K562 (cell line): ENCODE measurements at regions not wholly inside any gene's neighbourhood (a gene's known extent, or its start where the extent isn't known, plus 50 kb on each side); places are given as distances from the start of the nearest gene placed in this dataset.

Source experiments
- ATAC-seq: fragments of 200-7000 bp; cut with Tn5 transposase; 3 replicates; pipeline ENCODE4 v1.9.1; 2020; ENCODE audit warnings: moderate library complexity
- BruUV-seq: library from RNA; stranded (reverse); fragments of 400-500 nt; replicated peaks from 2 replicates; lab custom pipeline; 2021; lab: Mats Ljungman, UMichigan
- CTCF ChIA-PET: fragments of 300-600 bp; formaldehyde crosslinking; extraction: SDS; loops from one replicate; lab custom pipeline; 2021; ENCODE audit warnings: low intra/inter-chr PET ratio; lab: Yijun Ruan, JAX
- POLR2A ChIA-PET: fragments of 300-600, 350-650 bp; sonication (Branson Sonifier 250); formaldehyde crosslinking; extraction: SDS; loops from one replicate; lab custom pipeline; 2021; ENCODE audit warnings: antibody characterized with exemption, inconsistent platforms; lab: Yijun Ruan, JAX
- DNase-seq, 4 experiments: peaks; one replicate each; pipeline versions ENCODE4 v3.0.0 to v3.0.0-alpha.2; 2011 to 2018; ENCODE audit warnings: low spot score in 3 of 4, mixed read lengths in 3 of 4; ENCODE audit errors: extremely low read depth in 1 of 4
- FAIRE-seq: peaks from 2 replicates; lab custom pipeline; 2011; peaks lifted over from hg19 to GRCh38; lab: Jason Lieb, UNC
- H2AFZ ChIP-seq: 2 replicates; pipeline ENCODE4 v1.6.0; 2011; ENCODE audit warnings: low read depth, low read length, control low read depth, inconsistent platforms
- H3K27ac ChIP-seq: fragments of 200-600 bp; 3 replicates; pipeline ENCODE4 v1.8.0; 2011; ENCODE audit warnings: low read depth, mild to moderate bottlenecking, control low read depth, inconsistent platforms, low read length, moderate library complexity, mixed read lengths; ENCODE audit errors: extremely low read depth
- H3K27me3 ChIP-seq, 2 experiments: fragments of 300-600 bp in 1 of 2; 2 replicates in 1 of 2; 3 replicates in 1 of 2; pipeline versions ENCODE4 v1.6.0 to v1.8.0; 2011; ENCODE audit warnings: inconsistent platforms in 2 of 2, low read length in 2 of 2, mild to moderate bottlenecking in 1 of 2, mixed read lengths in 1 of 2, moderate library complexity in 1 of 2; ENCODE audit not compliant: control insufficient read depth in 2 of 2, insufficient read depth in 2 of 2
- H3K36me3 ChIP-seq: fragments of 300-600 bp; 3 replicates; pipeline ENCODE4 v1.8.0; 2011; ENCODE audit warnings: mild to moderate bottlenecking, low read length, inconsistent platforms; ENCODE audit not compliant: control insufficient read depth, insufficient read depth
- H3K4me1 ChIP-seq, 2 experiments: fragments of 200-600 bp in 1 of 2; replicated peaks in 1 of 2; 2 replicates in 1 of 2; 3 replicates in 1 of 2; pipeline versions ENCODE4 v1.5.1 to v1.8.0; 2011; ENCODE audit warnings: inconsistent platforms in 2 of 2, low read length in 2 of 2, mild to moderate bottlenecking in 1 of 2, mixed read lengths in 1 of 2, moderate library complexity in 1 of 2; ENCODE audit not compliant: control insufficient read depth in 2 of 2, insufficient read depth in 2 of 2
- H3K4me2 ChIP-seq: 2 replicates; pipeline ENCODE4 v1.6.1; 2011; ENCODE audit warnings: low read length, control low read depth, inconsistent platforms, mixed read lengths; ENCODE audit not compliant: insufficient read depth
- H3K4me3 ChIP-seq: fragments of 200-600 bp; sonication (generic), shearing (Covaris generic); 2 replicates; pipeline ENCODE4 v1.5.1; 2016; ENCODE audit warnings: control low read depth, inconsistent platforms
- H3K79me2 ChIP-seq: fragments of 200-600 bp; 3 replicates; pipeline ENCODE4 v1.8.0; 2011; ENCODE audit warnings: low read length, inconsistent platforms; ENCODE audit not compliant: control insufficient read depth, insufficient read depth
- H3K9ac ChIP-seq, 2 experiments: 2 replicates each; pipeline versions ENCODE4 v1.6.0 to v1.6.1; 2011; ENCODE audit warnings: low read depth in 2 of 2, low read length in 2 of 2, control low read depth in 1 of 2, inconsistent platforms in 1 of 2, mild to moderate bottlenecking in 1 of 2, mixed read lengths in 1 of 2; ENCODE audit not compliant: insufficient read depth in 1 of 2
- H3K9me1 ChIP-seq: one replicate; pipeline ENCODE4 v1.6.0; 2011; ENCODE audit warnings: inconsistent platforms, mild to moderate bottlenecking, low read length, moderate library complexity; ENCODE audit not compliant: control insufficient read depth, insufficient read depth
- H3K9me3 ChIP-seq: replicated peaks from 2 replicates; pipeline ENCODE4 v1.5.1; 2011; ENCODE audit warnings: low read depth, low read length, inconsistent platforms; ENCODE audit not compliant: control insufficient read depth, insufficient read depth
- H4K20me1 ChIP-seq: replicated peaks from 2 replicates; pipeline ENCODE4 v1.6.1; 2011; ENCODE audit warnings: low read length, inconsistent platforms, mixed read lengths; ENCODE audit not compliant: control insufficient read depth, insufficient read depth
- BCOR ChIP-seq: fragments of 450-650 bp; IDR thresholded peaks from 2 replicates; pipeline ENCODE4 v1.6.1; 2016
- BDP1 ChIP-seq: IDR thresholded peaks from 3 replicates; pipeline ENCODE4 v1.6.1; 2011; ENCODE audit not compliant: insufficient read length, insufficient read depth
- HDGF ChIP-seq: fragments of 450-650 bp; IDR thresholded peaks from 2 replicates; pipeline ENCODE4 v1.6.1; 2016
- KLF1 ChIP-seq: fragments of 450-650 bp; IDR thresholded peaks from 2 replicates; pipeline ENCODE4 v1.6.1; 2016; ENCODE audit warnings: missing genetic modification characterization, missing compliant biosample characterization
- MEF2D ChIP-seq: conservative IDR thresholded peaks from 2 replicates; pipeline ENCODE4 v1.6.1; 2016; ENCODE audit warnings: low read depth, missing genetic modification characterization, missing compliant biosample characterization
- ZNF354B ChIP-seq: fragments of 250-450 bp; sonication (Bioruptor Pico); IDR thresholded peaks from 2 replicates; pipeline ENCODE4 v1.4.0; 2020
- WGBS: fragments of 100-300 bp; shearing (Covaris generic); methylation state at CpG from one replicate; pipeline ENCODE4 v1.1.6; 2016; ENCODE audit warnings: low coverage, mixed read lengths; ENCODE audit not compliant: insufficient coverage; ENCODE audit errors: missing lambda C conversion rate; 5-methylcytosine and 5-hydroxymethylcytosine counted together
- in situ Hi-C: fragments of 300-500 bp; cut with MboI; formaldehyde crosslinking; loops from 4 replicates; pipeline ENCODE4 v1.15.0; 2018; ENCODE audit warnings: inconsistent platforms, mixed read lengths
- intact Hi-C: fragments of 100-400 bp; cut with micrococcal nuclease; formaldehyde crosslinking; loops from 2 replicates; pipeline ENCODE4 v1.14.2; 2022

GRCh38 chr7:9981742-9982349 is 991.8 kb upstream of the PHF14 start:
- in situ Hi-C loops = no loop called here
- no peak overlapping the region for H3K4me3 ChIP-seq
- H3K4me2 ChIP-seq = no peak overlapping the region
- ChIA-PET POLR2A (no interaction called here), CTCF (no interaction called here)
- FAIRE-seq = no peak
- no peaks in the 10 kb centered on the region for H3K27me3 ChIP-seq
- H3K9me3 ChIP-seq = no peaks in the 10 kb centered on the region
- H3K27ac ChIP-seq = no peak overlapping the region
- TF ChIP-seq MEF2D (tag) = 0 out of 2 replicates have a peak, but pooled peaks have one; percentile 55
- TF ChIP-seq KLF1 (tag) = no peak
- TF ChIP-seq, all 486 proteins: peak for 1
- 5% methylated on average over 2 of the region's 2 CpGs for WGBS
- Histone ChIP-seq H2AFZ (no peak overlapping the region), H3K9ac (no peak overlapping the region), H3K9me1 (no peaks in the 10 kb centered on the region), H3K79me2 (no peaks in the 10 kb centered on the region), H4K20me1 (no peaks in the 10 kb centered on the region), H3K36me3 (no peaks in the 10 kb centered on the region), H3K4me1 (no peaks in the 10 kb centered on the region; a peak in 1 of 5 replicates)
- intact Hi-C loops = no loop called here
- ATAC-seq = no peak
- BruUV-seq = no TSS peak
- DNase-seq = no peak

- no peak overlapping the region for H3K9ac ChIP-seq
- H3K4me2 ChIP-seq = no peak overlapping the region
- H3K4me3 ChIP-seq = no peak overlapping the region
- FAIRE-seq (no peak), ATAC-seq (no peak), DNase-seq (no peak)
- no peaks in the 10 kb centered on the region; a peak in 1 of 5 replicates for H3K4me1 ChIP-seq
- no TSS peak for BruUV-seq
- no peaks in the 10 kb centered on the region for H3K79me2 ChIP-seq
- H3K27ac ChIP-seq = no peak overlapping the region
- in situ Hi-C loops = no loop called here
- WGBS = 0% methylated on average over 5 of the region's 5 CpGs
- ChIA-PET POLR2A (no interaction called here), CTCF (no interaction called here)
- no peaks in the 10 kb centered on the region for H4K20me1 ChIP-seq
- no peaks in the 10 kb centered on the region for H3K27me3 ChIP-seq
- H3K9me1 ChIP-seq = no peaks in the 10 kb centered on the region
- TF ChIP-seq ZNF354B (CRISPR knock-in tag) (no peak), HDGF (no peak), BCOR (no peak), BDP1 (no peak)
- no peak overlapping the region for H2AFZ ChIP-seq
- intact Hi-C loops = no loop called here
- H3K9me3 ChIP-seq = no peaks in the 10 kb centered on the region
- H3K36me3 ChIP-seq = no peaks in the 10 kb centered on the region
Measured at GRCh38 chr7:9983048-9983447, 990.6 kb upstream of the PHF14 start.
